ENCODE measurements at regions not wholly inside any gene's neighbourhood (a gene's known extent, or its start where the extent isn't known, plus 50 kb on each side); places are given as distances from the start of the nearest gene placed in this dataset.

- no peak for DNase-seq (ENCODE audit: low read depth)
- no peak overlapping the region for H3K4me3 ChIP-seq (ENCODE audit: low read depth, low read length)
- no peak for TF ChIP-seq CTCF (conservative IDR thresholded peaks at IDR 0.05; ENCODE audit: low read depth, low read length)
Measured at GRCh38 chr15:49789436-49789835, 168.6 kb downstream of the DTWD1 start.

- no peak overlapping the region for H3K4me3 ChIP-seq (ENCODE audit: low read depth, low read length)
- no peak for TF ChIP-seq CTCF (conservative IDR thresholded peaks at IDR 0.05; ENCODE audit: low read depth, low read length)
- no peak for DNase-seq (ENCODE audit: low read depth)
Measured at GRCh38 chr15:49793943-49794342, 173.1 kb downstream of the DTWD1 start.

GRCh38 chr15:49801796-49802195 is 180.9 kb downstream of the DTWD1 start:
- no peak for TF ChIP-seq CTCF (conservative IDR thresholded peaks at IDR 0.05; ENCODE audit: low read depth, low read length)
- DNase-seq (ENCODE audit: low read depth): no peak

More at GRCh38 chr15:49801796-49802195, 180.9 kb downstream of the DTWD1 start:
- no peak overlapping the region for H3K4me3 ChIP-seq (ENCODE audit: low read depth, low read length)

Data from choroid plexus epithelial cell (primary cell).